Stimulated activated CD8-positive, alpha-beta memory T cell treated with anti-CD3 and anti-CD28 coated beads, Interleukin-15, amount 100 ng/mL, for 48 hours (primary cell): ENCODE measurements at regions not wholly inside any gene's neighbourhood (a gene's known extent, or its start where the extent isn't known, plus 50 kb on each side); places are given as distances from the start of the nearest gene placed in this dataset.

ENCODE experiments used
- DNase-seq, 2 donors: peaks; one replicate each; pipeline ENCODE4 v3.0.0-alpha.2; 2020; ENCODE audit warnings: low read depth in 2 of 2

- no peak for DNase-seq
Measured at GRCh38 chr5:155295111-155295510, 281.6 kb downstream of the KIF4B start.

DNA sequence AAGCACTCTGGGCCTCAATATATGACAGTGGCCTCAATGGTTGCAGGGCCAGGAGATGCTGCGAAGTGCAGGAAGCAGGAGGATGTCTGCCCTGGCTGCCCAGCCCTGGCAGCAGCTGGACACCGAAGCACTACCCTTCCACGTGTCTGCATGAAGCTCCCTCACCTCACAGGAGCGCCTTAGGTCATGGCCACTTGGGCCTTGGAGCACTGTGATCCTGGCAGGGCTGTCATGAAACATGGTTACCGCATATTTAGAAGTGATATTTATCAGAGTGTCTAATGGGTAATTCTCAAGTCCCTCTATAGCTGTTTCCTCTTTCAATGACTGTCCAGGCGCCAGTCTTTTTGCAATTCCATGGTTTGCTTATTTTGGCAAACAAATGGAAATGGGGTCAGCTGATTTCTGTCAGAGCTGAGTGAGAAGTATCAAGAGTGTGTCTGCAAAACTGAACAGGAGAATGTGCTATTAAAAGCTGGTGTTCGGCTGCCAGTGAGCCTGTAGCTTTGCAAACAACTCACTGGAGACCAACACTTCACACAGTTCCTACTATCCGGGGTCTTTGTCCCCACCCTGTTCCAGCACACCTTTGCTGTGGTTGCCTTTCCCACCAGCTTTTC is 285.9 kb downstream of the KIF4B start:
- no peak for DNase-seq

- DNase-seq = no peak
Measured at GRCh38 chr5:155303120-155303519, 289.6 kb downstream of the KIF4B start.

DNA sequence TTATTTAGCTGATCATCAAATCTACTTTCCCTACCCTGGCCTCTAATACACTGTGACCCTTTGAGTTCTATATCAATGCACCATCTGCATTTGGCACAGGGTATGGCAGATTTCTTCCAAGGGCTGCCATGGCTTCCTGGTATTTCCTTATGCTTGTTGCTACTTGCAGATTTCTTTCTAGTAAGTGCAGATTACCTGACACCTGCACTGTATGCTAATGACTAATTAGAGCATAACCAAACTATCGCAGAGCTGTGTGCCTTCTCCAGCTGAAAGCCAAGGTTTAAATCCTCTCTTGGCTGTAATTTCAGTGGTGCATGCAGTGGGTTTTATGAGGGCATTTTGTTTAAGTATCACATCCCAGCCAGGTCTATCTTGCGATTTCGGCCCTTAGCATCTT is 293.7 kb downstream of the KIF4B start:
- DNase-seq = no peak

GRCh38 chr5:155308289-155308688 is 294.7 kb downstream of the KIF4B start:
- DNase-seq = no peak

DNA sequence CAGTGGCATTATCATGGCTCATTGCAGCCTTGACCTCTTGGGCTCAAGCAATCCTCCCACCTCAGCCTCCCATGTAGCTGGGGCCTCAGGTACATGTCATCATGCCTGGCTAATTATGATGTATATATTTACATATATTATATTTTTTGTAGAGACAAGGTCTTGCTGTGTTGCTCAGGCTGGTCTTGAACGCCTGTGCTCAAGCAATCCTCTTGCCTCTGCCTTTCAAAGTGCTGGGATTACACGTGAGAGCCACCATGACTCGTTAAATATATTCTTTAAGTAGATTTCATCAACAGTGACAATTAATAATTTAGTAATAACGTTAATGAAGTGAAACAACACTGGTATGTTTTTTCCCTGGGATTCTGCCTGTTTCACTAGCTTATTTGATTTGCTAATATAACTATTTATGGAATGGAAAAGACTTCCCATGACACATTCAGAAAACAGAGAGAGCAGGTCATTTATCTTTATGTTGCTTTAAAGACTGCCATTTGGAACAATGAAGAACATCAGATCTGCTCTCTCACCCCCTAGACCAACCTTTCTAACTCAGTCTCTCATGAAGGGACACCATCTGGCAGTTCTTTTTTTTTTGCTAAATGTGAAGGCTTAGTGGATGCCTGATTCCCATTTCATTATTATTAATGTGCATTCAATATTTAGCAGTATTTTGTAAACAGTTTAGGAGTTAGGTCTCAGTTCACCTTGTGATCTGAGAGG is 295.6 kb downstream of the KIF4B start:
- no peak for DNase-seq

- no peak for DNase-seq
Measured at GRCh38 chr5:155311721-155312120, 298.2 kb downstream of the KIF4B start.

- DNase-seq = no peak
Measured at GRCh38 chr5:155313518-155313917, 300.0 kb downstream of the KIF4B start.

DNA sequence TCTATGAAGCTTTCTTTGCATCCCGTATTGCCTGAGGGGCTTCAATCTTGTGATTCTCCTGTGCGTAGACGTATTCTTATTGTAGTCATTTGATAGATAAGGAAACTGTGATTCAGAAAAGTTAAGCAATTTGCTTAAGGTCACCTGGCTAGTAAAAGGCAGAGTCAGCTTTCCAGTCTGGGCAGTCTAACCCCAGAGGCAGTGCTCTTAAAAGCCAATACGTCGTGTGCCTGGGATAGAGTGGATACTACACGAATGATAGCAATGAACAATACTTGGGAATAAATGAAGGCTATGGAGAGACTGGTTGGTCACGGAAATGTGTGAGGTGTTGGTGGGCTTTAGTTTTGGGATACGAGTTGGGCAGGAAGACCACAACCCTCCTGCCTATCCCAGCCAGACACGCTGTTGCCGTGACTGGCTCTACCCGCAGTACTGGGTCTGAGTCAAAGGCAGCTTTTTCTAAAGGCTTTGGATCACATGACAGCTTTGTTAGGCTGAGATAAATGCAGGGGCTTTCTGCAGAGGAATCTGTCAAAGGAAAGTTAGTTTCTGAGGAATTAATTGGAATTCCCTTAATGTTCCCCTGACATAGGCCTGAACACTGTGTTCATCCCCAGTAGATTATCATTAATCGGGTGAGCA is 302.6 kb downstream of the KIF4B start:
- no peak for DNase-seq

DNA sequence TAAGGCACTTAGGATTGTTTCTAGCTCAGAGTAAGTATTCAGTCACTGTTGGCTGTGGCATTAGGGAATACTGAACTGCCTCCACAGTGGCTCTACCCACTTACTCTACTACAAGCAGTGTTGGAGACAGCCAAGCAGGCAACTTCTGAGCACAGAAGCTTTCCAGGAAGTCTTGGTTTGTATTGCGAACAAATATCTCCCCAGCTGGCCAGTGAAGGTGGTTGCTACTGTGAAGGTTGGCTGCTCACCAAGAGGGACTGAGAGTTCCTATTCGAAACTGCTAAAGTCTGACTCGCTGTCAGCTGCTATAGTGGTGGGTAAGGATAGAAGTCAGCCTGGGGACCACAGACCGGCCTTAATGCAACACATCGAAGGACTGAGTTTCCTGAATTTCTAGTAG is 319.1 kb downstream of the KIF4B start:
- no peak for DNase-seq

GRCh38 chr5:155342956-155343355 is 329.4 kb downstream of the KIF4B start:
- DNase-seq = no peak

- no peak for DNase-seq
Measured at GRCh38 chr5:155343468-155343867, 329.9 kb downstream of the KIF4B start.

- no peak for DNase-seq
Measured at GRCh38 chr5:155353231-155353630, 339.7 kb downstream of the KIF4B start.

DNA sequence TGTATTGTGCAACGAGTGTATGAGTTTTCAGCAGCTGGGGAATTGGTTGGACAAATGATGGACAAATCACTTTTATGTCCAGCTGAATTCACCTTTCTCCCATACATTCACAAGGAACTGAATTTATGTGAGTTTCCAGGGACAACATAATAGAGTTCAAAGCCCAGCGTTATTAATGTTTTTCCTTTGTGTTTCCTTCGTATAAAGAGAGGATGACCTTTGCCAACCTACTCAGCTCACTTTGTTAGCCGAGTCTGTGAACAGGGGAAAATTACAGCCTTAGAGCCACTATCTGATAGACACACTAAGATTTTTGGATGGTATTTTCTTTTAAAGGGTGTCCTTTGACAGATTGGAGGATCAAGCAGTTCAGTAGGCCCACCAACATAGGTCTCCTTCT is 352.5 kb downstream of the KIF4B start:
- DNase-seq = no peak

DNA sequence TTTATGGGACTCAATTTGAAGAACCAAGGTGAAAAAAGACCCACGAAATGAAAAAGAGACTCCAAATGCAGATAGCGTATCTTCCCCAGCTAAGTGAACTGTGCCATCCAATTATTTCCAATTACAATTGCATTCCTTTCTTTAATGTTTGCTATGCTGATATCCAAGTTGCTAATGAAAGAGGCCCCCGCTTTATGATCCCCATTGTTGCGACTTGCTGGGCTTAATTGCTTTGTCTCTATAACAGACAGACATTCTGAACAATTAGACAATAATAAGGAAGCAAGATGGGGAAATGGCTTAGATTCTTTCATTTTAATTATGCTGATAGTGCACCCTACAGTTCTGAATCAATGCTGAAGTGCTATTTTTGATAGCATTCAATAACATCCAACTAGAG is 354.3 kb downstream of the KIF4B start:
- no peak for DNase-seq

DNA sequence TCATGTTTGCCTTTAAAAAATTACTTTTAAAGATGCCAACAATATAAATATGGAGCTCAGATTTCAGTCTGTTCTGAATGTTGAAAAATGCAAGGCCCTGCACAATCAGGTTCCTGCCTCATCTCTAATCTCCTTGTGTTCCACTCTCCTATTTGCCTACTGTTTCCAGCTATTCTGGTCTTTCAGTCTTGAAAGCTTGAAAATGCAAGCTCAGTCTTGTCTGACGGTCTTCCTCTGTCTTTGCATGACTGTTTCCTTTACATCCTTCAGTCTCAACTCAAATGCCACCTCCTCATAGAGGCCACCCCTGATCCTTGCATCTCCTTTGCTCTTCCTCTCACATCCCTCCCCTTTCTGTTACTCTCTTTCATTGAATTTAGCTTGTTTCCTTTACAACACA is 354.9 kb downstream of the KIF4B start:
- DNase-seq = no peak

GRCh38 chr5:155380480-155380879 is 366.9 kb downstream of the KIF4B start:
- DNase-seq = no peak

DNA sequence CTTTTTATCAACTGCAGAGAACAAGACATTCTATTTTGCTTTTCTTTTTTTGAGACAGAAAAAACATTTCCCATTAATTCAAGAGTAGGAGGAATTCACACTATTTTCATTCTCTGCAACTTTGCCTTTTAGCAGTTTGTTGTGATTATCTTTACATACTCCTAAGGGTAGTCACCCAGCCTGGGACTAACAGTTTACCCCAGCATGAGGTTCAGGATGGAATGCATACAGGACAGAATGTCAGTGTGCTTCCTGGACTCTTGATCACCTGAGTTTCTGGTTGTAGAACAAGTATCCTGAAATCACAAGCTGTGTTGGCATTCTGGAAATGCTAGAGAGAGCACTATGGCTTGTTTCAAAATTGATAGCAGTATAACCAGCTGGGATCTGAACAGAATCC is 368.1 kb downstream of the KIF4B start:
- no peak for DNase-seq

DNA sequence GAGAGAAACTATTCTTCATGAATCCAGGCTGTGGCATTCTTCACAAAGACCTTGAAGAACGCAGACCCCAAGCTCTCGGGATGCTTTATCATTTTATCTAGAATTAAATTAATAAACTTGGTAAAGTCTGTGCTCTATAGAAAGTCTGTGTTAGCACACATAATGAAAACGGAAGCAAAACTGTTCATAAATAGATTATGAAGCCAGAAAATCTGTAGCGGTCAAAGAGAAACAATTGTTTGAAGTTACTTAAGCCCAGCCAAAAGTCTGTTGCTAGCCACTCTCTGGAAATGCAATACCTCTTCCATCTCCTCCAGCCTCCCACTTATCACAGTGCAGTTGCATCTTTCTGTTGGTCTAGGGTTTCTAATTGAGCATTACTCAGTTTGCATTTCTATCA is 375.9 kb downstream of the KIF4B start:
- no peak for DNase-seq

- no peak for DNase-seq
Measured at GRCh38 chr5:155394727-155395126, 381.2 kb downstream of the KIF4B start.

DNA sequence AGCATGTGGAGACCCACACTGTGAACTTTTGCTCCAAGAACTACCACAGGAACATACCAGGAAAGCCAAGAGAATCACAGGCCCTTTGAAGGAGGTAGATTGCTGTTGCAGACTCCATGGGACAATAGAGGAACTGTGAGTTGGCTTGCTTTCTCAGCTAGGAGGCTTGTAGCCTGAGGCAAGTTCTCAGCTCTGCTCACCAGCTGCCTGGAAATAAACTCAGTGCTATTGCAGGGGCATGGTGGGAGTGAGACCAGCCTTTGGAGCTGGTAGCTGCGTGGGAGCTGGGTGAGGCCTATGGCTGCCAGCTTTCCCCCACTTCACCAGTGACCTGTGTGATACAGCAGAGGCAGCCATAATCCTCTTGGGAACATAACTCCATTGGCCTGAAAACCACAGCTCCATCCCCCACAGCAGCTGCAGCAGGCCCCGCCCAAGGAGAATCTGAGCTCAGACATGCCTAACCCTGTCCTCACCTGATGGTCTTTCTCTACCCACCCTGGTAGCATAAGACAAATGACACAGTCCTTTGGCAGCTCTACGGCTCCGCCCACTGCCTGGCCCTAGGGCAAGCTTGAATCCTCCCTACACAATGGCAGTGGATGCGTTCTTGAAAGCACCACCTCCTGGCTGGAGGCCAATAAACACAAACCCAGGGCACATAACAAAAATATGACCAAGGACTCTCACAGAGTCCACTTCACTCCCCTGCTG is 389.5 kb downstream of the KIF4B start:
- DNase-seq = no peak

DNA sequence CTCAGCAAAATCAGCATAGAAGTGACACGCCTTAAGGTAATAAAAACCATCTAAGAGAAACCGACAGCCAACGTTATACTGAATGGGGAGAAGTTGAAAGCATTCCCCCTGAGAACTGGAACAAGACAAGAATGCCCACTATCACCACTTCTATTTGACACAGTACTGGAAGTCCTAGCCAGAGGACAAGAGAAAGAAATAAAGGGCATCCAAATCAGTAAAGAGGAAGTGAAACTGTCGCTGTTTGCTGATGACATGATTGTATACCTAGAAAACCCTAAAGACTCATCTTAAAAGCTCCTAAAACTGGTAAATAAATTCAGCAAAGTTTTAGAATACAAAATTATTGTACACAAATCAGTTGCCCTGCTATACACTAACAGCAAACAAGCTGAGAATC is 393.3 kb downstream of the KIF4B start:
- DNase-seq = no peak

DNA sequence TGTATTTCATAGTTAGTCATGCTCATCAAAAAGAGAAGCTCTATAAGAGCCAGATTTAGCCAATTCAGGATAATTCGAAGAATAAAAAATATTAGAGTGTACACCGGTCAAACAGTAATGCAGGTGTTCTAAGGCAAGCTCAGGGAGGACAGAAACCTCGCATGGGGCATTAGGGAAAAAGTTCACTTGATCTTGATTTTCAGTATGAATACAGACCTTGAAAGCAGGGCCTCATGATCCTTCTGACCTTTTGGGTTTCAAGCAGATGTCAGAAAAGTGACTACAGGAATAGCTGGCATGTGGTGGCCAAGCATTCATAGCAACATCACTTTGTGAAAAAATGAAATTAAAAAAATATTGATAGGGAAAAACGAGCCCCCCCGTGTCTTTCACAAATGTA is 394.9 kb downstream of the KIF4B start:
- no peak for DNase-seq
